ENCODE measurements at regions not wholly inside any gene's neighbourhood (a gene's known extent, or its start where the extent isn't known, plus 50 kb on each side); places are given as distances from the start of the nearest gene placed in this dataset.

- DNase-seq (no peak), ATAC-seq (ENCODE audit: poor library complexity) (no peak)
- intact Hi-C loops (cut with DNase I, micrococcal nuclease), result no loop called here
- Histone ChIP-seq H3K9me3 (ENCODE audit: control insufficient read depth in 1 of 2, insufficient read depth in 1 of 2, low read length in 2 of 2) (peaks cover 0 to 7% of the 10 kb centered on the region in 2 experiments), H3K27me3 (ENCODE audit: control insufficient read depth in 1 of 2, insufficient read depth in 2 of 2, low read length in 2 of 2) (no peaks in the 10 kb centered on the region), H3K27ac (ENCODE audit: low read depth in 1 of 2, low read length in 2 of 2) (no peak overlapping the region), H3K4me3 (ENCODE audit: low read length) (no peak overlapping the region), H3K36me3 (ENCODE audit: insufficient read depth, low read length) (no peaks in the 10 kb centered on the region), H3K4me1 (ENCODE audit: insufficient read depth, low read length) (no peaks in the 10 kb centered on the region)
- Mint-ChIP-seq H3K9me3 (peaks cover 10% of the 10 kb centered on the region), H3K27ac (no peak overlapping the region), H3K27me3 (no peaks in the 10 kb centered on the region), H3K4me1 (ENCODE audit: low read depth) (no peaks in the 10 kb centered on the region), H3K36me3 (ENCODE audit: low read depth) (no peaks in the 10 kb centered on the region), H3K4me3 (no peak overlapping the region)
- no peak for TF ChIP-seq CTCF (IDR thresholded peaks at IDR 0.05)
- POLR2A ChIA-PET, result no interaction called here
- CTCF ChIA-PET, result no interaction called here
Observed at GRCh38 chr7:126177782-126178181, 1075.0 kb downstream of the GRM8 start.

GRCh38 chr7:126166645-126167044, 1086.1 kb downstream of the GRM8 start:
- no peak for ATAC-seq (ENCODE audit: poor library complexity)

GRCh38 chr7:126163647-126164046, 1089.1 kb downstream of the GRM8 start:
- H3K36me3 ChIP-seq (ENCODE audit: insufficient read depth, low read length), result no peaks in the 10 kb centered on the region
- H3K4me1 ChIP-seq (ENCODE audit: insufficient read depth, low read length), result no peaks in the 10 kb centered on the region
- Mint-ChIP-seq H3K4me1 (ENCODE audit: low read depth) (no peaks in the 10 kb centered on the region), H3K4me3 (no peak overlapping the region), H3K9me3 (peaks cover 9% of the 10 kb centered on the region), H3K27me3 (no peaks in the 10 kb centered on the region), H3K27ac (no peak overlapping the region), H3K36me3 (ENCODE audit: low read depth) (no peaks in the 10 kb centered on the region)
- no peak overlapping the region for H3K4me3 ChIP-seq (ENCODE audit: low read length)
- intact Hi-C loops (cut with DNase I, micrococcal nuclease), result no loop called here
- POLR2A ChIA-PET, result no interaction called here
- no peak for TF ChIP-seq CTCF (IDR thresholded peaks at IDR 0.05)
- CTCF ChIA-PET, result no interaction called here
- no peak for DNase-seq
- H3K9me3 ChIP-seq (ENCODE audit: control insufficient read depth in 1 of 2, insufficient read depth in 1 of 2, low read length in 2 of 2), result peaks cover 0 to 4% of the 10 kb centered on the region in 2 experiments
- no peaks in the 10 kb centered on the region for H3K27me3 ChIP-seq (ENCODE audit: control insufficient read depth in 1 of 2, insufficient read depth in 2 of 2, low read length in 2 of 2)
- no peak overlapping the region for H3K27ac ChIP-seq (ENCODE audit: low read depth in 1 of 2, low read length in 2 of 2)
- ATAC-seq (ENCODE audit: poor library complexity), result no peak

More at GRCh38 chr7:126166645-126167044, 1086.1 kb downstream of the GRM8 start:
- no peak for TF ChIP-seq CTCF (IDR thresholded peaks at IDR 0.05)
- H3K4me3 ChIP-seq (ENCODE audit: low read length), result no peak overlapping the region
- no peaks in the 10 kb centered on the region for H3K27me3 Mint-ChIP-seq
- no peaks in the 10 kb centered on the region for H3K4me1 Mint-ChIP-seq (ENCODE audit: low read depth)
- CTCF ChIA-PET, result no interaction called here
- no peaks in the 10 kb centered on the region for H3K36me3 Mint-ChIP-seq (ENCODE audit: low read depth)
- DNase-seq, result no peak
- POLR2A ChIA-PET, result no interaction called here
- H3K9me3 ChIP-seq (ENCODE audit: control insufficient read depth in 1 of 2, insufficient read depth in 1 of 2, low read length in 2 of 2), result peaks cover 0 to 4% of the 10 kb centered on the region in 2 experiments
- no peaks in the 10 kb centered on the region for H3K4me1 ChIP-seq (ENCODE audit: insufficient read depth, low read length)
- H3K9me3 Mint-ChIP-seq, result peaks cover 4% of the 10 kb centered on the region
- no peak overlapping the region for H3K27ac Mint-ChIP-seq
- no peak overlapping the region for H3K4me3 Mint-ChIP-seq
- no peak overlapping the region for H3K27ac ChIP-seq (ENCODE audit: low read depth in 1 of 2, low read length in 2 of 2)
- no peaks in the 10 kb centered on the region for H3K27me3 ChIP-seq (ENCODE audit: control insufficient read depth in 1 of 2, insufficient read depth in 2 of 2, low read length in 2 of 2)
- intact Hi-C loops (cut with DNase I, micrococcal nuclease), result no loop called here
- H3K36me3 ChIP-seq (ENCODE audit: insufficient read depth, low read length), result no peaks in the 10 kb centered on the region

All from CD4-positive, alpha-beta T cell (primary cell).